Cardiac fibroblast (primary cell): ENCODE measurements at regions not wholly inside any gene's neighbourhood (a gene's known extent, or its start where the extent isn't known, plus 50 kb on each side); places are given as distances from the start of the nearest gene placed in this dataset.

Experiments used
- DNase-seq, 2 donors: peaks; one replicate each; pipeline versions ENCODE4 v3.0.0 to v3.0.0-alpha.2; 2010; ENCODE audit warnings: low read depth in 2 of 2
- H3K4me3 ChIP-seq, 2 donors: replicated peaks in 1 of 2; 1 replicate in 1 of 2; 2 replicates in 1 of 2; pipeline ENCODE4 v1.5.1; 2011; ENCODE audit warnings: low read depth in 2 of 2, low read length in 2 of 2, mild to moderate bottlenecking in 2 of 2, moderate library complexity in 1 of 2
- TF ChIP-seq, protein P1 (sequence below): IDR thresholded peaks from one replicate; pipeline ENCODE4 v1.5.1; 2011; ENCODE audit warnings: low read depth, mild to moderate bottlenecking, low read length, inconsistent platforms

DNA sequence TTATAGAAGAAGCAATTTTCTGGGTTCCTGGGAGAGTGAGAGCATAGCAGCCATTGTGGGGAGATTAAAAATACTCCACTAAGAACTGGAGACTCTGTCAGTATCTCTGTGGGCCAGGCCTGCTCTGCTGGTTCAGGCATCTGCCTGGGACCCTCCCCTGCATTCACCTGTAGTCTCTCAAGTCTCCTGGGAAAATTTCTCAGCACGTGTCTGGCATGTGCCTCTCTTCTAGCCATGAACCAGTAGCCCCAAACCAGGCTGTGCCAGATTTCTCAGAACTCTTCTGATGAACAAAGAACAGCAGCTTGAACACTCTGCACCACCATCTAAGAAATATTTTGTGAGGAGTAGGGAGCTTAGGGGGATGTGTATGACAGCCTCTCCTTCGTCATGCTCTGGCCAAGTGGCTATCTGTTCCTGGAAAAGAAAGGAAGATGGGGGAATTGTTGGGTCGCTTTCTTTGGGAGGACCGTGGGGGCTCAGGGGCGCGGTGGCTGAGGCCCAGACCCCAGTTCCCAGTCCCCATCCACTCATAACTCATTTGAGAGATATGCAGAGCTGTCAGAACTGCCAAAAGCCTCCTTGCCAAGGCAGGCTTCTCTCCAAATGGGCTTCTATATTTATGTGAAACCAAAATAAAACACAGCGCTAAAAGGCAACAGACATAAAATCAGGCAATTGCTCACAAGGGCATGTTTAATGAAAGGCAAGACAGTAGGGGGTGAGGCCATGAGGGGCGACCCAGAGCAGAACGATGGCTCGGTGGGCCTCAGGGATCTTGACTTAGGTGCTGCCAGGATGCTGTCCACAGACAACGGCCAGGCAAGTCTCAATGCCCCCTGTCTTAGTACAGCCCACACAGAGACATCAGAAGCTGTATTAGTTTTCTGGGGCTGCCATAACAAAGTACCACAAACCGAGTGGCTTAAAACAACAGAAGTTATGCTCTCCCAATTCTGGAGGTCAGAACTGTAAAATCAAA, 114.7 kb upstream of the TNP1 start:
- H3K4me3 ChIP-seq, result no peak overlapping the region
- TF ChIP-seq, protein P1, sequence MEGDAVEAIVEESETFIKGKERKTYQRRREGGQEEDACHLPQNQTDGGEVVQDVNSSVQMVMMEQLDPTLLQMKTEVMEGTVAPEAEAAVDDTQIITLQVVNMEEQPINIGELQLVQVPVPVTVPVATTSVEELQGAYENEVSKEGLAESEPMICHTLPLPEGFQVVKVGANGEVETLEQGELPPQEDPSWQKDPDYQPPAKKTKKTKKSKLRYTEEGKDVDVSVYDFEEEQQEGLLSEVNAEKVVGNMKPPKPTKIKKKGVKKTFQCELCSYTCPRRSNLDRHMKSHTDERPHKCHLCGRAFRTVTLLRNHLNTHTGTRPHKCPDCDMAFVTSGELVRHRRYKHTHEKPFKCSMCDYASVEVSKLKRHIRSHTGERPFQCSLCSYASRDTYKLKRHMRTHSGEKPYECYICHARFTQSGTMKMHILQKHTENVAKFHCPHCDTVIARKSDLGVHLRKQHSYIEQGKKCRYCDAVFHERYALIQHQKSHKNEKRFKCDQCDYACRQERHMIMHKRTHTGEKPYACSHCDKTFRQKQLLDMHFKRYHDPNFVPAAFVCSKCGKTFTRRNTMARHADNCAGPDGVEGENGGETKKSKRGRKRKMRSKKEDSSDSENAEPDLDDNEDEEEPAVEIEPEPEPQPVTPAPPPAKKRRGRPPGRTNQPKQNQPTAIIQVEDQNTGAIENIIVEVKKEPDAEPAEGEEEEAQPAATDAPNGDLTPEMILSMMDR, result no peak
- DNase-seq, result no peak

DNA sequence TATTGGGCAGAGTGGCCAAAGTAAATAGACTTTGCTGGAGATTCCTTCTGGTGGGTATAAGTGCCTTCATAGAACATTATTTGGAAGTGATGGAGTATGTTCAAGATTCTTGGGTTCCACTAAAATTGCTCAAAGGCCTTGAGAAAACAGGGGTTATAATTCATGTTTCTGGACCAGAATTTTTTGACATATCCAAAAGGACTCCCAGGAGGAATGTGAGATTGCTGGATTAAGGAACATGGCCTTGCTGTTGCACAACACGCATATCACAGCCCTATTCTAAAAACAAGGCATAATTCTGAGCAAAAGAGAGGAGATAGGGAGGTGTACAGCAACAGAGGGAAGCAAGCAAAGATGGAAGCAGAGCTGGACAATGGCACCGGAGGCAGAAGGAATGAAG, 111.7 kb upstream of the TNP1 start:
- no peak for DNase-seq
- H3K4me3 ChIP-seq, result no peak overlapping the region
- TF ChIP-seq, protein P1, result no peak

DNA sequence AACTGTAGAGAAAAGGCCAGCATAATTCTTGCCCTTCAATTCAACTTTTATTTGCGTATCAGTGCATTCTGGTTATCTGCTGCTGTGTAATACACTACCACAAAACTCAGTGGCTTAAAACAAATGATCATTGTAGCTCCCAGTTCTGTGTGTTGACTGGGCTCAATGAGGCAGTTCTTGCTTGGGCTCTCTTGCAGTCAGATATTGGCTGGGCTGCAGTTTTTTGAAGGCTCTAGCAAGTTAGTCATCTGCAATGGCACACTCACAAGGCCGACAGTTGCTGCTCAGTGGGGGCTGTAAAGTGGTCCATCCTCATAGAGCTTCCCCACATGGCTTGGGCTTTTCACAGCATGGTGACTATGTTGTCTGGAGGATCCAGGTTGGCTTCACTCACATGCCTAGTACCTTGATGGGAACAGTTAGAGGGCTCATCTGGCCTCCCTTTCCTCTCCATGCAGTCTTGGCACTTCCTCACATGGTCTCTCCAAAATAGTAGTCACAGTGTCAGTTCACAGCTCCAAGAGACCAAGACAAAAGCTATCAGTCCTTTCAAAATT, 110.6 kb upstream of the TNP1 start:
- H3K4me3 ChIP-seq, result no peak overlapping the region
- TF ChIP-seq, protein P1, result no peak
- DNase-seq, result no peak

DNA sequence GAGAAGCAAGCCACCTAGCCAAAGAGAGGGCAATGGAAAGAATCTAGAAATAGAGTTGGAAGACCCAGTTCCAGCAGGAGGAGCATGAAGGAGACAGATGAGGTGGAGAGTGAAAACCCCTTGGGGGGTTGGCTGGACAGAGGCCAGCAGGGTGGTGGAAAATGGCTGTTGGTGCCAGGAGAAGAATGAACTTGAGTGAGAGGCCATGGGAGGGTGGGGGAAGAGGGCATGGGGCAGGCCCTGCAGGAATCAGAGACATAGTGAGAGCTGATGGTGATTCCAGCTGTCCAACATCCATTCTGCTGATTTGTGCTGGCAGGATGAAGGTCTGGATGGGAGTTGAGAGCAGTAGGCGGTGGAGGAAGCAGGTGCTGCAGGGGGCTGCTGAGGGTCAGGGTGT, 108.0 kb upstream of the TNP1 start:
- no peak overlapping the region for H3K4me3 ChIP-seq
- DNase-seq, result no peak
- TF ChIP-seq, protein P1, result no peak

DNA sequence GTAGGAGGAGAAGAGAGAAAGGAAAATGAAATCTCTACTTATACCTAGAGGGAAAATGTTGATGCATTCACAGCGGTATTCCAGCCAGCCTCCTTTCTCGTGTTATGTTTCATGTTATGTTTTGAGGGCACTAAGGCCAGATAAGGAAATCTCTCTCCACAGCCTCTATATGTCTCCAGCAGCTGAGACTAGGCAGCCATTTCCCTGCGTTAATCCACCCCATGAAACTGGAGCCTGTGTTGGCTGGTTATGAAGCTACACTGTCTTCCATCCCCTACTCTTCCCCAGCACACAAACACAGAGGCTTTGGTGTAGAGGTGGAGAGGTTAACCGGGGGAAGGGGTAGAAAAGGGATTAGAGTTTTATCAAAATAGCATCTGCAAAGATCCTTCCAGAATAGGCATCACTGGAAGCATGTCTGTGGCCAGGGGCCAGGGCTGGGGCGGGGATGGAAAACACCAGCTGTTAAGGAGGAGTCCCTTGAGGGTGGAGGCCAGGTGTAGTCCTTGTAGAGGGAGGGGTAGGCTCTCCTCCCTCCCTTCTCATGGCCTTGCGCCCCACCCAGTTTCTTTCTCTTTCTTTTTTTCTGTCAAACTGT, 100.9 kb upstream of the TNP1 start:
- no peak for DNase-seq
- H3K4me3 ChIP-seq, result no peak overlapping the region
- TF ChIP-seq, protein P1, result no peak

DNA sequence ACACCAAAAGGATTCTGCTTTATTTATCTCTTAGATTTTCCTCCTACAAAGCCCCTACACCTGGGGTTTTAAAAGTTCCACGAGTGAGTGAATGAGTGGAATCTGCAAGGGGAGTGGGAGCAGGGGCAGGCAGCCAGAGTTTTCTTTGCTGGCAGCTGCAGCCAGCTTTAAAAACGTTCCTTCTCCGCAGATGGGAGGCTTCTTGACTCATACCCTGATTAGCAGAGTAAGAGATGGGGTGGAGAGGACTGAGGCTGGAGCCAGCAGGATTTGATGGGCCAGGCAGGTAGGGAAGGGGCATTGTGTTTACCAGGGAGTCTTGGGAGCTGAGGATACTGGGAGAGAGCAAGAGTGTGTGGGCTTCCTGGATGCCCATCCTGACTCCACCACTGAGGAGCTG, 99.6 kb upstream of the TNP1 start:
- TF ChIP-seq, protein P1, result no peak
- DNase-seq, result no peak
- H3K4me3 ChIP-seq, result no peak overlapping the region
